Left forelimb (tissue), 1 donor: ENCODE measurements at regions not wholly inside any gene's neighbourhood (a gene's known extent, or its start where the extent isn't known, plus 50 kb on each side); places are given as distances from the start of the nearest gene placed in this dataset.
A peak's percentile ranks its signal among the peaks of the same experiment; 100 is the strongest.

Experiments used
- DNase-seq: peaks from one replicate; pipeline ENCODE4 v3.0.0-alpha.2; 2018; ENCODE audit warnings: low spot score

DNA sequence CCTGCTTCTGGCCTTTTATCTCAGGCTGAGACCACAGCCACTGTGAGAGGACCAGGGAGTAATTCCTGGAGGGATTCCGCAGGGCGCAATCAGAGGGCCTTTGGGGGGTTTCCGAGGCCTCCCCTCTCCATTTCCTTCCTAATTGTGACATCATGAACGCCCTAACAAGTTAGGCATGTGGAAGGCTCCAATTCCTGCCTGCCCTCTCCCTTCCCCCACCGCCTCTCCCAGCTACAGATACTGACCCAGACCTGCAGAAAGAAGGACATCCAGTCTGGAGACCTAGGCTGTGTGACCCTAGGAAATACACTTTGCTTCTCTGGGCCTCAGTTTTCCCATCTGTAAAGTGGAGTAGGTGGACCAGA, 637.9 kb downstream of the MED13L start:
- DNase-seq, result no peak

- no peak for DNase-seq
These were observed 638.5 kb downstream of the MED13L start for GRCh38 chr12:115638733-115639647.

- DNase-seq, result no peak
These were observed 640.9 kb downstream of the MED13L start for GRCh38 chr12:115636546-115636945.

DNA sequence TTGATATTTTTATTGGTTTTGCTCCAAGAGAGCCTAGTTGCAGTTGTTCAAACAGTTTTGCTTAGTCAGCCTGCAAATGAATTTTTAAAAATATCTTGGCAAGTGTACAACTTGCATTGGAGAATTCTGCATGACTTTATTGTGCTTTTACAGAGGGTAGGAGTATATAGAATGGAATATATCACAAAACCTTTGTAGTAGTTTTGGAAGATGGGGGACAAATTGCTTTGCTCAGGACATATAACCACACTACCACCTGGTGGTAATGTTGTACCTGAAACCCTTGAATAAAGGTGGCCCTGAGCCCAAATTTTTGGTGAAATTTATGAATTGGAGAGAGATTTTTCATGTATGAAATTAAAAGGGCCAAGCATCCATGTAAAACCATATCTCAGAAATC, 645.2 kb downstream of the MED13L start:
- DNase-seq, result no peak

DNA sequence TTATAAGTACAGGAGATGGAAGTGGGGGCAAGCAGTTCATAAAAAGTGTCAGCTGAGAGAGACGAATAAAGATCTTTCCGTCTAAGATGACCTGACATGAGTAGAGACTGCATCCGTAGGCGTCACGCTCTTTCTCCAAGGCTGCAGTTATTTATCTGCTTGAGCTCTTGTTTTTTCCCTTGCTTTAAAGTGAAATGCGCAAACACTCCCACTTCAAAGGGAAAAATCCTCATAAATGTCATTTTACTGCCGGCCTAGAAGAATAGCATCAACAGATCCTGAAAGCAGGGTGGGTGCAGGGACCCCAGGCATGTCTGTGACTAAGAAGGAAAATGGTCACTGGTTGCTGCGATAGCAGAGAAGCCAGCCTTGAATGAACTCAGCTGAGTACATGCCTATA, 647.4 kb downstream of the MED13L start:
- DNase-seq, result no peak

DNA sequence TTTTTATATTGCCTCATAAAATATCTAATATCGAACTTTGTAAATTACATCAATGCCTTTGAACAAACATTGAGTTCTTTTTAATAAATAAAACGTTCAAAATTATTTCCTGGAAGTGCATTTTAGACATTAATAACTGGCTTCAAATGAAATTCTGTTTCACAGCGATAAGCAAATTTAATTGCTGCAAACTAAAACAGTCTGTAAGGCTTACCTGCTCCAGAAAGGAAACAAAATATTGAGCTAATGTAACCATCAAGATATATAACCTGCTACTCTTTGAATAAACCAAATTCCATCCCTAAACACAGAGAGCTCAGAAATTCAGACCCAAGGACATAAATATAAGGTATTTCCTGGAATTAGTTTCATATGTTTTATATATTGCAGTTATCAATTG, 651.3 kb downstream of the MED13L start:
- DNase-seq, result no peak

- no peak for DNase-seq
These were observed 653.6 kb downstream of the MED13L start for GRCh38 chr12:115623764-115624334.

GRCh38 chr12:115623275-115623674, 654.2 kb downstream of the MED13L start:
- DNase-seq, result no peak

- DNase-seq, result no peak
These were observed 656.7 kb downstream of the MED13L start for GRCh38 chr12:115620816-115621215.

- no peak for DNase-seq
These were observed 657.6 kb downstream of the MED13L start for GRCh38 chr12:115619889-115620288.

GRCh38 chr12:115619061-115619460, 658.4 kb downstream of the MED13L start:
- DNase-seq, result no peak

- no peak for DNase-seq
These were observed 659.4 kb downstream of the MED13L start for GRCh38 chr12:115618105-115618504.

DNA sequence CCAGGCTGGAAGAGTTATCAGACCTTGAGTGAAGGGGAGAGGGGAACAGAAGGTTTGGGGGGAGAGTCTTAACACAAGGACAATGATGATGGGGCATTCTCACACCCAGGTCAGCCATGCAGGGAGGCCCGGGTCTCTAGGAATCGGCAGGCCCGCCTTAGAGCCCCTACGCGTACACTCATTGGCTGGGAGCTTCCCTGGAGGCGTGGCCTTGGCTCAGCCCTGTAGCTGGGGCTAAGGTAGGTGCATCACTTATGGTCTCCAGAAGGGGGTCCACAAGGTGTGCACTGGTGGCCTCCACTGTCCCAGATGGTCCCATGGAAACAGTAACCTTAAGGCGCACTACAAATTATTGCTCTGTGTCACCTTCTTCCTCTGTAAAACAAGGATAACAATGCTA, 660.1 kb downstream of the MED13L start:
- DNase-seq, result no peak

GRCh38 chr12:115611477-115611876, 666.0 kb downstream of the MED13L start:
- DNase-seq, result no peak

- no peak for DNase-seq
These were observed 668.1 kb downstream of the MED13L start for GRCh38 chr12:115609347-115609746.

- no peak for DNase-seq
These were observed 671.5 kb downstream of the MED13L start for GRCh38 chr12:115606040-115606439.

- peak; percentile 76 for DNase-seq
These were observed 678.4 kb downstream of the MED13L start for GRCh38 chr12:115598871-115599811.

- no peak for DNase-seq
These were observed 680.3 kb downstream of the MED13L start for GRCh38 chr12:115597157-115597712.

GRCh38 chr12:115588131-115588530, 689.4 kb downstream of the MED13L start:
- no peak for DNase-seq

GRCh38 chr12:115584156-115584555, 693.3 kb downstream of the MED13L start:
- DNase-seq, result no peak

DNA sequence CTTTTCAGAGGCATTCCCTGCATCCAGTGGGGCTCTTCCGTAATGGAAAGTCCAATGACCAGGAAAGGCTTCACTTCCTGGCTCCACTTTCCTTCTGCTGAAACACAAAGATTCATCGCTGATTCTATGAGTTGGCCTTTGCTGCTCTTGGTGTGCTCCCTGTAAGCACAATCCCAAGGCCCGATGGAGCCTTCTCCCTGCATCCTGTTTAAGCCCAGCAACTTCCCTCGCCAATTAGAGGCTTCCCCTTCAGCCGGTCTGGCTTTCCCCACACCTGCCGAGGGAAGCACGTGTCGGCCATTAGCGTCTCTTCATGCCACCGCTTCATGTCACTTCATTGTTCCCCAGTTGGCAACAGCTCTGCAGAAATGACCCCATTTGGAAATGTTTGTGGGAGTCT, 693.9 kb downstream of the MED13L start:
- DNase-seq, result no peak

DNA sequence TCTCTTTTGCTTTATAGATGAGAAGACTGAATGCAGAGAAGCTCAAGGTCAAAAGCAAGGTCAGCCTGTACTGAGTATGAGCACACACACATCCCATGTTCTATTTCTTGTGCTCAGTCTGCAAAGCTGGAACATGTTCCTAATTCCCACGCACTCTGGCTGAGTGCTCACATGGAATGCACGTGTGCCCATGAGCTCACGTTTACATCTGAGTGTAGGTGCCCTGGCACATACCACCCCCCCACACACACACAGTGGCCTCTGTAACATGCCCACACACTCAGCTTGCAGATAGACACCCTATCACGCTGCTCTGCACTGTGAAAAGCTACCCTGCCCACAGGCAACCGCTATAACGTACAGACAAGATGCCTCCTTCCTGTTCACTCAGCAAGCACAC, 700.1 kb downstream of the MED13L start:
- DNase-seq, result no peak
